Right atrium auricular region (tissue), 2 donors: ENCODE measurements at regions not wholly inside any gene's neighbourhood (a gene's known extent, or its start where the extent isn't known, plus 50 kb on each side); places are given as distances from the start of the nearest gene placed in this dataset.

ENCODE experiments used
- DNase-seq: peaks from one replicate; pipeline ENCODE4 v3.0.0-alpha.2; 2019; ENCODE audit warnings: low spot score
- H3K27ac ChIP-seq, 2 donors: fragments of 200-600 bp; sonication (generic); 1 replicate in 1 of 2; 2 replicates in 1 of 2; pipeline ENCODE4 v1.5.1; 2016 to 2019
- H3K27me3 ChIP-seq, 2 donors: fragments of 200-600 bp; sonication (generic); one replicate each; pipeline versions ENCODE4 v1.5.1 to v1.6.0; 2017 to 2019
- H3K36me3 ChIP-seq: fragments of 200-600 bp; sonication (generic); one replicate; pipeline ENCODE4 v1.5.1; 2016
- H3K4me1 ChIP-seq, 2 donors: fragments of 200-600 bp; sonication (generic); one replicate each; pipeline versions ENCODE4 v1.5.1 to v1.6.0; 2017 to 2019
- H3K4me3 ChIP-seq, 2 donors: fragments of 200-600 bp; sonication (generic); 1 replicate in 1 of 2; 2 replicates in 1 of 2; pipeline ENCODE4 v1.5.1; 2017 to 2019; ENCODE audit warnings: mild to moderate bottlenecking in 1 of 2, moderate library complexity in 1 of 2
- H3K9me3 ChIP-seq, 2 donors: fragments of 200-600 bp; sonication (generic); one replicate each; pipeline ENCODE4 v1.5.1; 2019
- CTCF ChIP-seq, 2 donors: fragments of 200-600 bp; sonication (generic); IDR thresholded peaks; one replicate each; pipeline ENCODE4 v1.5.1; 2019; ENCODE audit warnings: antibody characterized with exemption in 2 of 2

- Histone ChIP-seq H3K36me3 (no peaks in the 10 kb centered on the region), H3K9me3 (peaks cover 0 to 3% of the 10 kb centered on the region in 2 donors), H3K27ac (no peak overlapping the region), H3K27me3 (no peaks in the 10 kb centered on the region), H3K4me1 (no peaks in the 10 kb centered on the region), H3K4me3 (no peak overlapping the region)
- no peak for TF ChIP-seq CTCF (IDR thresholded peaks at IDR 0.05)
- no peak for DNase-seq
Measured at GRCh38 chrX:42107495-42108488, 184.4 kb upstream of the CASK start.

- H3K4me3 ChIP-seq: no peak overlapping the region
- TF ChIP-seq CTCF (IDR thresholded peaks at IDR 0.05): no peak
- H3K9me3 ChIP-seq: peaks cover 0 to 3% of the 10 kb centered on the region in 2 donors
Measured at GRCh38 chrX:42106556-42106955, 183.2 kb upstream of the CASK start.

GRCh38 chrX:42102586-42103282 lies 179.4 kb upstream of the CASK start:
- TF ChIP-seq CTCF (IDR thresholded peaks at IDR 0.05): no peak
- Histone ChIP-seq H3K36me3 (no peaks in the 10 kb centered on the region), H3K4me1 (no peaks in the 10 kb centered on the region), H3K27me3 (no peaks in the 10 kb centered on the region), H3K27ac (no peak overlapping the region), H3K4me3 (no peak overlapping the region), H3K9me3 (peaks cover 0 to 3% of the 10 kb centered on the region in 2 donors)
- no peak for DNase-seq

More at GRCh38 chrX:42106556-42106955, 183.2 kb upstream of the CASK start:
- no peaks in the 10 kb centered on the region for H3K27me3 ChIP-seq
- no peak for DNase-seq
- H3K27ac ChIP-seq: no peak overlapping the region
- H3K36me3 ChIP-seq: no peaks in the 10 kb centered on the region
- H3K4me1 ChIP-seq: no peaks in the 10 kb centered on the region

GRCh38 chrX:42098900-42099299 lies 175.5 kb upstream of the CASK start:
- Histone ChIP-seq H3K9me3 (peaks cover 0 to 2% of the 10 kb centered on the region in 2 donors), H3K27ac (no peak overlapping the region), H3K27me3 (no peaks in the 10 kb centered on the region), H3K4me3 (no peak overlapping the region), H3K4me1 (no peaks in the 10 kb centered on the region), H3K36me3 (no peaks in the 10 kb centered on the region)
- no peak for TF ChIP-seq CTCF (IDR thresholded peaks at IDR 0.05)
- no peak for DNase-seq

- no peak overlapping the region for H3K4me3 ChIP-seq
- H3K9me3 ChIP-seq: no peaks in the 10 kb centered on the region
- no peaks in the 10 kb centered on the region for H3K4me1 ChIP-seq
- DNase-seq: no peak
- no peaks in the 10 kb centered on the region for H3K36me3 ChIP-seq
- no peak for TF ChIP-seq CTCF (IDR thresholded peaks at IDR 0.05)
- no peaks in the 10 kb centered on the region for H3K27me3 ChIP-seq
- H3K27ac ChIP-seq: no peak overlapping the region
Measured at GRCh38 chrX:42097486-42097885, 174.1 kb upstream of the CASK start.
